ENCODE measurements at regions not wholly inside any gene's neighbourhood (a gene's known extent, or its start where the extent isn't known, plus 50 kb on each side); places are given as distances from the start of the nearest gene placed in this dataset.

GRCh38 chr17:71380936-71381335 lies 739.9 kb upstream of the SOX9 start:
- in situ Hi-C loops (cut with MboI; ENCODE audit: low sequenced_read_pairs): no loop called here
- Histone ChIP-seq H3K9me1 (ENCODE audit: insufficient read depth, low read length) (no peaks in the 10 kb centered on the region), H3K36me3 (ENCODE audit: control insufficient read depth, insufficient read depth, low read length) (no peaks in the 10 kb centered on the region), H2AFZ (replicated peaks; ENCODE audit: low read length, poor library complexity) (no peak overlapping the region), H3K9me3 (ENCODE audit: control insufficient read depth, insufficient read depth, low read length) (no peaks in the 10 kb centered on the region), H3K4me2 (ENCODE audit: low read depth, low read length) (no peak overlapping the region), H4K5ac (ENCODE audit: low read depth, low read length) (no peak overlapping the region), H2AK5ac (ENCODE audit: low read depth, low read length) (no peak overlapping the region), H3K23ac (ENCODE audit: low read depth, low read length) (no peak overlapping the region), H3K14ac (replicated peaks; ENCODE audit: low read depth, low read length) (no peak overlapping the region), H2AK9ac (replicated peaks; ENCODE audit: low read depth, low read length, poor library complexity) (no peak overlapping the region), H3K9ac (ENCODE audit: low read depth, low read length) (no peak overlapping the region), H2BK20ac (ENCODE audit: low read depth, low read length) (no peak overlapping the region), H2BK15ac (ENCODE audit: low read depth, low read length) (no peak overlapping the region), H3K56ac (ENCODE audit: extremely low read depth, insufficient read depth, low read length) (no peak overlapping the region), H3K4ac (ENCODE audit: low read depth, low read length) (no peak overlapping the region), H3K4me1 (ENCODE audit: control insufficient read depth, insufficient read depth, low read length) (no peaks in the 10 kb centered on the region), H4K91ac (ENCODE audit: insufficient read depth, low read depth, low read length) (no peak overlapping the region), H3K27ac (ENCODE audit: insufficient read depth, low read length) (no peak overlapping the region), H3K18ac (ENCODE audit: low read depth, low read length) (no peak overlapping the region), H4K8ac (ENCODE audit: low read depth in 2 of 2, low read length in 2 of 2) (no peak overlapping the region), H2BK120ac (ENCODE audit: low read depth, low read length) (no peak overlapping the region), H2BK5ac (ENCODE audit: low read depth, low read length, poor library complexity, severe bottlenecking) (no peak overlapping the region), H4K20me1 (ENCODE audit: insufficient read depth, low read length) (no peaks in the 10 kb centered on the region), H3K4me3 (ENCODE audit: insufficient read depth, low read depth, low read length) (no peak overlapping the region), H3K79me1 (ENCODE audit: low read depth in 1 of 2, low read length in 2 of 2) (no peaks in the 10 kb centered on the region), H3K27me3 (ENCODE audit: control insufficient read depth, insufficient read depth, low read length) (no peaks in the 10 kb centered on the region)
- no TSS peak for BruUV-seq (replicated peaks)
- no CpG with 5 or more reads among the region's 2 CpGs for WGBS, 2 experiments (ENCODE audit: extremely low coverage in 2 of 2, insufficient read length in 1 of 2)
- POLR2A ChIA-PET (ENCODE audit: unreplicated experiment): interaction anchor here (0.9 kb wide), 1 partner anchor 16 kb away, joined by 3 read pairs; no protein-coding TSS in a partner anchor
- intact Hi-C loops (cut with micrococcal nuclease): no loop called here
- dilution Hi-C loops (cut with HindIII; ENCODE audit: low sequenced_read_pairs, unreplicated experiment): no loop called here
- TF ChIP-seq RCOR1 (IDR thresholded peaks at IDR 0.05; ENCODE audit: insufficient replicate concordance, low read length) (no peak), CTCF (conservative IDR thresholded peaks at IDR 0.05; ENCODE audit: low read depth, low read length) (no peak), SMC3 (IDR thresholded peaks at IDR 0.05; ENCODE audit: low read depth, low read length) (no peak)
- DNase-seq: no peak
- CTCF ChIA-PET: interaction anchor here (0.6 to 0.9 kb wide), 3 partner anchors 16 to 89 kb away, joined by 3 to 6 read pairs (median 3); no protein-coding TSS in a partner anchor
- ATAC-seq (ENCODE audit: low read depth): no peak

All from IMR-90 (cell line).